ENCODE measurements at regions not wholly inside any gene's neighbourhood (a gene's known extent, or its start where the extent isn't known, plus 50 kb on each side); places are given as distances from the start of the nearest gene placed in this dataset.
"Not testable (repeated sequence)": the region's sequence is repeated elsewhere in the genome, so short reads cannot be mapped to it uniquely, and the experiment has no call there.

- no peak overlapping the region for H3K4me2 ChIP-seq (ENCODE audit: insufficient read depth, low read length)
- H3K27me3 ChIP-seq (ENCODE audit: insufficient read depth, low read length, poor library complexity) = no peaks in the 10 kb centered on the region
- H3K36me3 ChIP-seq (ENCODE audit: insufficient read depth, low read length) = no peaks in the 10 kb centered on the region
- ATAC-seq (ENCODE audit: insufficient read depth, low read depth) (no peak), DNase-seq (no peak)
- TF ChIP-seq CTCF (IDR thresholded peaks at IDR 0.05; ENCODE audit: borderline replicate concordance, extremely low read depth, low read length, poor library complexity, severe bottlenecking) = no peak
- TF ChIP-seq EZH2 (IDR thresholded peaks at IDR 0.05; ENCODE audit: borderline replicate concordance, low read depth, low read length, severe bottlenecking) = no peak
- no peak overlapping the region for H2AFZ ChIP-seq (ENCODE audit: low read depth, low read length)
- no peaks in the 10 kb centered on the region for H4K20me1 ChIP-seq (ENCODE audit: insufficient read depth, low read length)
- H3K4me3 ChIP-seq (ENCODE audit: low read depth in 1 of 2, low read length in 2 of 2) = no peak overlapping the region
- no peak overlapping the region for H3K27ac ChIP-seq (ENCODE audit: low read length)
- H3K9ac ChIP-seq (ENCODE audit: low read depth, low read length) = no peak overlapping the region
- no peaks in the 10 kb centered on the region for H3K4me1 ChIP-seq (ENCODE audit: insufficient read depth, low read length)
- H3K9me3 ChIP-seq (ENCODE audit: insufficient read depth, low read length, severe bottlenecking) = no peaks in the 10 kb centered on the region
- H3K79me2 ChIP-seq (ENCODE audit: insufficient read depth, low read length) = no peaks in the 10 kb centered on the region
Observed at GRCh38 chr7:152502813-152503790, 67.3 kb upstream of the KMT2C start.

- Histone ChIP-seq H2AFZ (ENCODE audit: low read depth, low read length) (no peak overlapping the region), H3K4me2 (ENCODE audit: insufficient read depth, low read length) (no peak overlapping the region), H3K9me3 (ENCODE audit: insufficient read depth, low read length, severe bottlenecking) (no peaks in the 10 kb centered on the region), H3K36me3 (ENCODE audit: insufficient read depth, low read length) (no peaks in the 10 kb centered on the region), H3K9ac (ENCODE audit: low read depth, low read length) (no peak overlapping the region), H3K4me3 (ENCODE audit: low read depth in 1 of 2, low read length in 2 of 2) (no peak overlapping the region), H3K79me2 (ENCODE audit: insufficient read depth, low read length) (no peaks in the 10 kb centered on the region), H3K27me3 (ENCODE audit: insufficient read depth, low read length, poor library complexity) (no peaks in the 10 kb centered on the region), H4K20me1 (ENCODE audit: insufficient read depth, low read length) (no peaks in the 10 kb centered on the region), H3K27ac (ENCODE audit: low read length) (no peak overlapping the region), H3K4me1 (ENCODE audit: insufficient read depth, low read length) (no peaks in the 10 kb centered on the region)
- TF ChIP-seq EZH2 (IDR thresholded peaks at IDR 0.05; ENCODE audit: borderline replicate concordance, low read depth, low read length, severe bottlenecking) (no peak), CTCF (IDR thresholded peaks at IDR 0.05; ENCODE audit: borderline replicate concordance, extremely low read depth, low read length, poor library complexity, severe bottlenecking) (no peak)
- DNase-seq (no peak), ATAC-seq (ENCODE audit: insufficient read depth, low read depth) (no peak)
Observed at GRCh38 chr7:152501506-152501905, 65.7 kb upstream of the KMT2C start.

DNA sequence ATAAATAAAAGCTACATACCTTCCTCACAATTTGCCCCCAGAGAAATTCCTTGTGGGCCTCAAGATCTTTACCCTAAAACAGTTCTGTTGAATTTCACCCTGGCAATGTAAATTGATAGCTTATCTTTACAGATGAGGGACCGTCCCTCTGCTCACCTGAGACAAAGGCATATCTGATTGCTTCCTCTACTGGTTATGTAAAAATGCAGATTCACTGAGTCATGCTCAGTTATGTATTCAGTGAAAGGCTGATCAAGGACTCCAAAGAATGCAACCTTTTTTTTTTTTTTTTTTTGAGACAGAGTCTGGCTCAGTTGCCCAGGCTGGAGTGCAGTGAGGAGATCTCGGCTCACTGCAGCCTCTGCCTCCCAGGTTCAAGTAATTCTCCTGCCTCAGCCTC, 64.2 kb upstream of the KMT2C start:
- H3K36me3 ChIP-seq (ENCODE audit: insufficient read depth, low read length); ATAC-seq (ENCODE audit: insufficient read depth, low read depth); H3K4me1 ChIP-seq (ENCODE audit: insufficient read depth, low read length); DNase-seq; H3K27me3 ChIP-seq (ENCODE audit: insufficient read depth, low read length, poor library complexity); H3K4me2 ChIP-seq (ENCODE audit: insufficient read depth, low read length); H4K20me1 ChIP-seq (ENCODE audit: insufficient read depth, low read length); H3K27ac ChIP-seq (ENCODE audit: low read length); H3K9ac ChIP-seq (ENCODE audit: low read depth, low read length); H3K9me3 ChIP-seq (ENCODE audit: insufficient read depth, low read length, severe bottlenecking); H2AFZ ChIP-seq (ENCODE audit: low read depth, low read length); H3K79me2 ChIP-seq (ENCODE audit: insufficient read depth, low read length); H3K4me3 ChIP-seq (ENCODE audit: low read depth in 1 of 2, low read length in 2 of 2): not testable (repeated sequence)

DNA sequence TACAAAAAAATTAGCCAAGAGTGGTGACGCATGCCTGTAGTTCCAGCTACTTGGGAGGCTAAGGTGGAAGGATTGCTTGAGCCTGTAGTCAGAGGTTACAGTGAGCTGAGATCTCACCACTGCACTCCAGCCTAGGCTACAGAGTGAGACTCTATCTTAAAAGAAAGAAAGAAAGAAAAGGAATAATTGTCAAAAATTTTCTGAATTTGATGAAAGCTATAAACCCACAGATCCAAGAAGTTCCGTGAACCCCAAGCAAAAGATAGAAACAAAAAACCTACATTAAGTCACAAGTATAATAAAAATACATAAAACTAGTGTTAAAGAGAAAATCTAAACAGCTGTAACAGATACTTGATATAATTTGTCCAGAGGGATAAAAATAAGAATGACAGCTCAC, 60.1 kb upstream of the KMT2C start:
- H3K4me1 ChIP-seq (ENCODE audit: insufficient read depth, low read length) = no peaks in the 10 kb centered on the region
- ATAC-seq (ENCODE audit: insufficient read depth, low read depth) (no peak), DNase-seq (no peak)
- H2AFZ ChIP-seq (ENCODE audit: low read depth, low read length) = no peak overlapping the region
- TF ChIP-seq CTCF (IDR thresholded peaks at IDR 0.05; ENCODE audit: borderline replicate concordance, extremely low read depth, low read length, poor library complexity, severe bottlenecking) (no peak), EZH2 (IDR thresholded peaks at IDR 0.05; ENCODE audit: borderline replicate concordance, low read depth, low read length, severe bottlenecking) (no peak)
- no peak overlapping the region for H3K4me2 ChIP-seq (ENCODE audit: insufficient read depth, low read length)
- no peak overlapping the region for H3K4me3 ChIP-seq (ENCODE audit: low read depth in 1 of 2, low read length in 2 of 2)
- no peak overlapping the region for H3K9ac ChIP-seq (ENCODE audit: low read depth, low read length)
- H3K27me3 ChIP-seq (ENCODE audit: insufficient read depth, low read length, poor library complexity) = no peaks in the 10 kb centered on the region
- H3K79me2 ChIP-seq (ENCODE audit: insufficient read depth, low read length) = no peaks in the 10 kb centered on the region
- H4K20me1 ChIP-seq (ENCODE audit: insufficient read depth, low read length) = no peaks in the 10 kb centered on the region
- H3K9me3 ChIP-seq (ENCODE audit: insufficient read depth, low read length, severe bottlenecking) = no peaks in the 10 kb centered on the region
- no peaks in the 10 kb centered on the region for H3K36me3 ChIP-seq (ENCODE audit: insufficient read depth, low read length)
- H3K27ac ChIP-seq (ENCODE audit: low read length) = no peak overlapping the region
